Left kidney (tissue), 1 donor: ENCODE measurements at regions not wholly inside any gene's neighbourhood (a gene's known extent, or its start where the extent isn't known, plus 50 kb on each side); places are given as distances from the start of the nearest gene placed in this dataset.

ENCODE experiments used
- DNase-seq: peaks from one replicate; pipeline ENCODE4 v3.0.0-alpha.2; 2013

GRCh38 chr21:39105341-39105765, 77.9 kb downstream of the PSMG1 start:
- DNase-seq, result no peak

DNA sequence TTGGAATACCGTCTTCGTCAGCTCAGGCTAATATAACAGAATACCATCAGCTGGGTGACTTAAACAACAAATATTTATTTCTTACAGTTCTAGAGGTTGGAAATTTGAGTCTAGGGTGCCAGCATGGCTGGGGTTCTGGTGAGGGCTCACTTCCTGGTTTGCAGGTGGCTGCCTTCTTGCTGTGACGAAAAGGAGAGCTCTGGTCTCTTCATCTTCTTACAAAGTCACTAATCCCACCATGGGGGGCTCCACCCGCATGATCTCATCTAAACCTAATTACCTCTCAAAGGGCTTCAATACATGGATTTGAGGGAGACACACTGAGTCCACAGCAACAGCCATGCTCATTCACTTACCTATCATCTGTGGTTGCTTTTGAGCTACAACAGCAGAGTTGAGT, 78.3 kb downstream of the PSMG1 start:
- no peak for DNase-seq

DNA sequence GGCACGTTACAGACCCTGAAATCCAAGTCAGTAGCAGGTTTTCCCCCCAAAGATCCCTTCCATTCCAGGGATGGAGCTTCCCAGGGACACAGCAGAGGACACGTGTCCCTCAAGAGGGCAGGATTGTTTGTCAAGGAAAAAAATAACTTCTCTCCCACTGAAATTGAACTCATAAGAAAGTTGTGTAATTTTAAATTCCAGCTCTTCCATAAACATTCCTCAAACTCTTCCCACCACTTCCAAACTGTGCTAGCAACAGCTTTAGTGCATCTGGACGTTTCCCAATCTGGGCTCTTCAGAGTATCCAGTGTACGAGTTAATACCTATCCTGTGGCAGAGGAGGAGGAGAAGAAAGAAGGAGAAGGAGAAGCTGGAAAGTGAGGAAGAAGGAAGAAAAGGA, 79.6 kb downstream of the PSMG1 start:
- no peak for DNase-seq

- DNase-seq, result no peak
Measured at GRCh38 chr21:39099859-39100258, 83.4 kb downstream of the PSMG1 start.

GRCh38 chr21:39098696-39099200, 84.5 kb downstream of the PSMG1 start:
- DNase-seq, result no peak

GRCh38 chr21:39097981-39098380, 85.3 kb downstream of the PSMG1 start:
- DNase-seq, result no peak

GRCh38 chr21:39097335-39097861, 85.9 kb downstream of the PSMG1 start:
- DNase-seq, result no peak

DNA sequence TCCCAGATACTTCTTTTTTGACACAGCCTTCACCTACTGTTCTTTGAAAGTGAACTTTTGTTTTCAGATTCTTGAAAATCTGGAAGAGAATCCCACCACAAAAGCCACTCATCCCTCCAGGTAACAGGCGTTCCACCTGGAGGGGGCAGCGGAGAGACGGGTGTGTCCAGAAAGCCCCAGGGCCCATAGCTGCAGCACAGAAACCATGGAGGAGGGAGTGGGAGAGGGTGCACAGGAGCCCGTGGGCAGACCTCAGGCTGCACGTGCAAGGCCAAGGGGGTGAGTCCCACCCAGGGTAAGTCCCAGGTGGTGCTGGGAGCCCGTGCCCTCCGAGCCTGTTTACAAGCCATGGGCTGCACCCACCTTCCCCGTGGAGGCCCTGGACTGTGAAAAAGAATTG, 86.5 kb downstream of the PSMG1 start:
- no peak for DNase-seq

DNA sequence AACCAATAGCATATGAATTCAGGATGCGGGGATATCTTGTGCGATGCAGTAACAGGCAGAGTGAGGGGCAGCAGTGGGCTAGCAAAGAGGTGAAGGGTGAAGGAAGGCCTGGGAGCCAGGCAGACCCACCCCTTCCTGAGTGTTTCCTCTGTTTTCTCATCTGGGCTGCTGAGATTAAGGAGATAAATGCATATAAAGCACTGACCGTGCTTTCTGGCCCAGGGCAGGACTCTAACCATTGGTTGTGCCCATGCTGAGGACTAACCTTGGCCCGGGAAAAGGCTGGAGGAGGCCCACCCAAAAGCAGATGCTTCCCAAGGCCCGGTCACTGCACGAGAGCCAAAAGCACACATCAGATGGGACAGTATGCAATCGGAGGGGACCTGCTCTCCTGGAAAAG, 87.6 kb downstream of the PSMG1 start:
- DNase-seq, result no peak

- no peak for DNase-seq
Measured at GRCh38 chr21:39094847-39095579, 88.2 kb downstream of the PSMG1 start.

DNA sequence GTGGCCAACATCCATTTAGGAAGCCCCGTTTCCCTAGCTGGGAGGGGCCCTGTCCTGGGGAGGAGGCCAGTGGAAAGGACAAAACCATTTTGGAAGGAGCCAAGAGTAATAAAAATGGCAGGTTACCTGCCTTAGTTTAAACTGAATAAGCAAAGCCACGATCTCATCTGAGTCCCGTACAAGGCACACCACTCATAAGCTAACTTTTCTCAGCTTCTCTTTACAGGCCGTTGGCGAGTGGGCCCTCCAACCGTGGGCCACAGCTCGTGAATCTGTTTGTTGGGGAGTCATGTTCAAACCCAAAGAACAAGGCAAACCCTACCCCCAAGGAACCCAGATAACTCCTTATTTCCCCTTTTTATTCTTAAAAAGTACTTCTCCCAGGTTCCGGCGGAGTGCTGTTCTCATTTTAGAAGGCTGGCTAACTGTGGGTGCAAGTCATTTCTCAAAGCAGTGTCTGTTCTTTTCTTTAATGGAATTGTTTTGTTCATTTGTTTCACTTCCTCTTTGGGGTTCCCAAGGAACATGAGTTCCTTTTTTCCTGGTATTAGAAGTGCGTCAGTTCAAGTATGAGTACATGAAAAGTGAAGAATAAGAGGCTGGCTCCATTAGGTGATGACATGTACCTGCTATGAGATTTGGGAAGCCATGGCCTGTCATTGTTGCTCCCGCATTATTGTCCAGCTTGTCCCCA, 89.0 kb downstream of the PSMG1 start:
- DNase-seq, result no peak

GRCh38 chr21:39093526-39093925, 89.7 kb downstream of the PSMG1 start:
- DNase-seq, result no peak

DNA sequence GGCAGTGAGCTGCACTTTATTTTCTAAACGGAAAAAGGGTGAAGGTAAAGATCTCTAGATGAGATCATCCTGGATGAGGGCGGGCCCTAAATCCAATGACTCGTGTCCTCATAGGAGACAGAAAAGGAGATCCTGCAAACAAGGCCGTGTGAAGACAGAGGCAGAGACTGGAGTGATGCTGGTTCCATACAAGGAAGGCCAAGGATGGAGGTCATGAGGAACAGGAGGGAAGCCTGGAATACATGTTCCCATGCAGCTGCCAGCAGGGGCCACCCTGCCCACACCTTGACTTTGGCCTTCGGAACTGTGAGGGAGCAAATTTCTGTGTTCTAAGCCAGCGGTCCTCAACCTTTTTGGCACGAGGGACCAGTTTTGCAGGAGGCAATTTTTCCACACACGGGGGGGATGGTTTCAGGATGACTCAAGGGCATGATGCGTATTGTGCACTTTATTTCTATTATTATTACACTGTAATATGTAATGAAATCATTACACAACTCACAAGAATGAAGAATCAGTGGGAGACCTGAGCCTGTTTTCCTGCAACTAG, 94.3 kb downstream of the PSMG1 start:
- DNase-seq, result no peak

- no peak for DNase-seq
Measured at GRCh38 chr21:39088031-39088370, 95.2 kb downstream of the PSMG1 start.

- DNase-seq, result no peak
Measured at GRCh38 chr21:39087238-39088030, 95.8 kb downstream of the PSMG1 start.

DNA sequence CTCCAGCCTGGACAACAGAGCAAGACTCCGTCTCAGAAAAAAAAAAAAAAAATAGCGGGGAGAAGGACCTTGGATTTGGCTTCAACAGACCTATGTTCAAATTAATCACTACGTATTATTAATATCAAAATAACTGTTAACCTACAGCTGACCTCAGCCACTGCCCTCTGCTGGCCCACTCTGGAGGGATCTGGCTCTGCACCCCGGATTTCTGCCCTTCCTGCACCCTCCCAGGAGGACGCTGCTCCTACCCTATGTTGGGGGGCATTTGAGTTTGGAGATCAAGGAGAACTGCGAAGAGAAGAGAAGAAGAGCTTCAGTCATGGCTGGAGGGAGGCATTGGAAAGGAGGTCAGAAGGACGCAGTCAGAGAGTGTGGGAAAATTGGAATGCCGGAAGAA, 96.7 kb downstream of the PSMG1 start:
- no peak for DNase-seq

GRCh38 chr21:39085843-39086405, 97.3 kb downstream of the PSMG1 start:
- no peak for DNase-seq

DNA sequence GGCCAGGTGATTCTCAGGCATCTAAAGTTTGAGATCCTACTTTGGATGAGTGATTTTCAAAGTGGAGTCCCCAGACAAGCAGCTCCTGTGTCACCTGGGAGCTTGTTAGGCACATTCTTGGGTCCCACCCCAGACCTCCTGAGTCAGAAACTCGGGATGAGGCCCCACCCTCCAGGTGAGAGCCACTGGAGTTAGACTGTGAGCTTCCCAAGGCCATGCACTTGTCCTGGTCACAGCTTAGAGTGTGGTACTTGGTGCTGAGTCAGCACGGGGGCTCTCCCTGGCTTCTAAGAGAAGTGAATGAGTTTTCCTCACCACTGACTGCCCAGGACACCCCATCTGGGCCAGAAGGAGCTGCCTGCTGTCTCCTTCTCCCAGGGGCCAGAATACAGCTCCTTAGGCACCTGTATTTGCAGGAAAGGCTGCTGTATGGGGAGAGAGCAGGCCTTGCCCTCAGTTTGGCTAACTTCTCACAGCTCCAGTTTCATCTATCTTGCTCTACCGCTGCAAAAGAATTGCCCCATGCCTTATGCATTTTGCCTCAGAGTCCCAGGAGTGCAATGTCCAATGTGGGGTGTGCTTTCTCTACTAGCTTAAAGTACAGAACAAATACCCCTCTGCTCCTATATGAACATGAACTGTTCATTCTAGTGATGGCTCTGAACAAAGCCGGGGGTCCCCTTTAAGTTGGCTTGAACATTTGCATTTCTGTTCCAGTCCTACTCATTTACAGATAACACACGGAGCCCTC, 98.1 kb downstream of the PSMG1 start:
- DNase-seq, result no peak

DNA sequence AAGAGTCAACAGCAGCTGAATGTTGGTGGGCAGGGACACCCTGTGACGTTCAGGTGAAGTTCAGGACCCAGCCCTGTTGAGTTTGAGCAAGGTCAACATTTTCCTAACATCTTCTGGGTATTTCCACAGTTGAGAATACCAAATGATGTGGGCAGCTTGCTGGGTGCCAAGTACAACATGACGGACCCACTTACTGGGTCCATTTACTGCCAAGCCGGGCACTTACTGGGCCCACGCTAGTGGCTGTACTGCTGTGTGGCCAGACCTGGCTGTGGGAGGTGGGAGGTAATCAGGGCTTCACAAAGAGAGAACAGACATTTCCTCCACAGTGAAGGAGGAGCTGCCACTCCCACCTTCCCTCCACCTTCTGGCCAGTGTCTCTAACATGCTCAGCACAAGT, 99.2 kb downstream of the PSMG1 start:
- no peak for DNase-seq

DNA sequence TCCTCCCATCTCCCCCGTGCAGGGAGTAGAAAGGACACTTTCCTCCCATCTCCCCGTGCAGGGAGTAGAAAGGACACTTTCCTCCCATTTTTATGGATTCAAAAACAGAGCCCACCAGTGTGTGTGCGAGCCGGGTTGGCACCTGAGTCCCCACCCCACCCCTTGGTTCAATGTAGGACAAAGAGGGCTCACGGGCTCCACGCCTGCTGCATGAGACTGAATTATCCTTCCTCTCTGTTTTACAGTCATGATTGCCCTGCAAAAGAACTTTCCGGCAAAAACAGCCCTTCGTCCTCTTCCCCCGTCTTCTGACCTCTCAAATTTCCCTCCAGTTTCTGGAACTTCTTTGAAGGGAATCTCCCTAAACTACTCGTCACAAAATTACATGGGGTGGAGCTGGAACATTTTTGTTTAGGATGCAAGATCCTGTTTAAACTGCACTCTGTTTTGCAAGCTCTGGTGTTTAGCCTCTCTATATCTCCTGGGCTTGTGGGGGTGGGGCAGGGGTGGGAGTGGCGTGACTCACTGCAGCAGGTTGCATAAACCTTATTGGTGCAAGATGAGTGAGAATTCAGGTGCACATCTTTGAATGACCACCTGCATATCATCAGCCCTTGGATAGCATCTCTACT, 99.8 kb downstream of the PSMG1 start:
- DNase-seq, result no peak
